GM12878 (cell line): ENCODE measurements at regions not wholly inside any gene's neighbourhood (a gene's known extent, or its start where the extent isn't known, plus 50 kb on each side); places are given as distances from the start of the nearest gene placed in this dataset.

ENCODE experiments used
- ESRRA ChIP-seq: IDR thresholded peaks from 2 replicates; pipeline ENCODE4 v1.6.1; 2012; ENCODE audit warnings: mild to moderate bottlenecking, low read length, improper control_type of control experiment
- GABPA ChIP-seq: IDR thresholded peaks from 2 replicates; pipeline ENCODE4 v1.6.1; 2014; ENCODE audit warnings: antibody characterized with exemption, low read depth, mild to moderate bottlenecking, inconsistent platforms
- MTA2 ChIP-seq: fragments of 450-650 bp; IDR thresholded peaks from 2 replicates; pipeline ENCODE4 v1.6.1; 2016; ENCODE audit warnings: low read depth, mild to moderate bottlenecking, moderate library complexity
- RFX5 ChIP-seq: IDR thresholded peaks from 2 replicates; pipeline ENCODE4 v1.6.1; 2011; ENCODE audit warnings: low read depth, low read length, improper control_type of control experiment
- ZNF274 ChIP-seq: IDR thresholded peaks from one replicate; pipeline ENCODE4 v1.8.0; 2011; ENCODE audit not compliant: insufficient read length, insufficient read depth
- TF ChIP-seq, protein P1 (sequence below): fragments of 450-650 bp; IDR thresholded peaks from 2 replicates; pipeline ENCODE4 v1.6.1; 2017; ENCODE audit warnings: antibody characterized with exemption, mild to moderate bottlenecking, moderate library complexity
- TF ChIP-seq, protein P2 (sequence below), 3 experiments: IDR thresholded peaks in 2 of 3; conservative IDR thresholded peaks in 1 of 3; 2 replicates each; pipeline ENCODE4 v1.5.1; 2011; ENCODE audit warnings: low read depth in 3 of 3, low read length in 3 of 3, mild to moderate bottlenecking in 3 of 3, control low read depth in 2 of 3, moderate library complexity in 2 of 3, inconsistent platforms in 1 of 3, mixed read lengths in 1 of 3; ENCODE audit not compliant: control insufficient read depth in 2 of 3, insufficient read depth in 1 of 3; ENCODE audit errors: extremely low read depth in 1 of 3

DNA sequence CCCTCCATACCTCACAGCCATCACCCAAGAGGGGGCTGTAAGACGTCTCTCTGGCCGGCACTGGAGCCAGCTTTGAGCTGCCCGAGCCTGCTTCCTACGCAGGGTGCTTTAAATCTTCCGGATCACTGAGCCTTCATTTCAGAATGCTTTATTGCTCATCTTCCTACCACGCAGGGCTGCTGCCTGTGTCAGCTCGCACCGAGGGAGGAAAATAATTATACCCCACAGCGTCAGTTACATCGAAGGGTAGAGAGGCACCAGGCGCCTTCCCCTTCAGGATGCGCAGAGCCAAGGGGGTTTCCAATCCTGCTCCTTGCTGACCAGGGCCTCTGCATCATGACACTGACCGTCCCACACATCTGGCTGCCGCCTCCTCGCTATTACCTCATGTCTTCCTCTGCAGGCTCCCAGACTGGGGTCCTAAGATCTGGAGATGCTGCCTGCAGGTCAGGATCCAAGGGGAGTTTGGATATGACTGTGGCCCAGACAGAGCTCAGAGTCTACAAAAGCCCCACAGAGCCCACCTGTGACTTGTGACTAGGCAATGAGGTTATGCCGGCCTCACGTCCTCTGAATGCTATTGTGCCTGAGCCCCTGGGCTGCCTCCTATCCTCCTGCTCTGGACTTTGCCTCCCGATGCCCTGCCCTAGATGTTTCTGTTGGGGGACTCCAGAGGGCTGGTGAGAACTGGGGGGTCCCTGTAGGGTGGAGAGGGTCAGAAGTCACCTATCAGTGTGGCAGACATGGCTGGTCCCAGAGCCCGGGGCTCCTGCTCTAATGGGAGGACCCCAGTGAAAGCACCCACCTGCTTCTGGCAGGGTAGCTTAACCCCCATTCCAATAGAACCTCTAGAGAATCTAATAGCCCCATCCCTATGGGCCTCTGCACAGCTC is 220.3 kb upstream of the RTL1 start:
- TF ChIP-seq GABPA, result no peak
- TF ChIP-seq, protein P1, sequence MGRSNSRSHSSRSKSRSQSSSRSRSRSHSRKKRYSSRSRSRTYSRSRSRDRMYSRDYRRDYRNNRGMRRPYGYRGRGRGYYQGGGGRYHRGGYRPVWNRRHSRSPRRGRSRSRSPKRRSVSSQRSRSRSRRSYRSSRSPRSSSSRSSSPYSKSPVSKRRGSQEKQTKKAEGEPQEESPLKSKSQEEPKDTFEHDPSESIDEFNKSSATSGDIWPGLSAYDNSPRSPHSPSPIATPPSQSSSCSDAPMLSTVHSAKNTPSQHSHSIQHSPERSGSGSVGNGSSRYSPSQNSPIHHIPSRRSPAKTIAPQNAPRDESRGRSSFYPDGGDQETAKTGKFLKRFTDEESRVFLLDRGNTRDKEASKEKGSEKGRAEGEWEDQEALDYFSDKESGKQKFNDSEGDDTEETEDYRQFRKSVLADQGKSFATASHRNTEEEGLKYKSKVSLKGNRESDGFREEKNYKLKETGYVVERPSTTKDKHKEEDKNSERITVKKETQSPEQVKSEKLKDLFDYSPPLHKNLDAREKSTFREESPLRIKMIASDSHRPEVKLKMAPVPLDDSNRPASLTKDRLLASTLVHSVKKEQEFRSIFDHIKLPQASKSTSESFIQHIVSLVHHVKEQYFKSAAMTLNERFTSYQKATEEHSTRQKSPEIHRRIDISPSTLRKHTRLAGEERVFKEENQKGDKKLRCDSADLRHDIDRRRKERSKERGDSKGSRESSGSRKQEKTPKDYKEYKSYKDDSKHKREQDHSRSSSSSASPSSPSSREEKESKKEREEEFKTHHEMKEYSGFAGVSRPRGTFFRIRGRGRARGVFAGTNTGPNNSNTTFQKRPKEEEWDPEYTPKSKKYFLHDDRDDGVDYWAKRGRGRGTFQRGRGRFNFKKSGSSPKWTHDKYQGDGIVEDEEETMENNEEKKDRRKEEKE, result no peak
- TF ChIP-seq MTA2, result no peak
- TF ChIP-seq, protein P2, sequence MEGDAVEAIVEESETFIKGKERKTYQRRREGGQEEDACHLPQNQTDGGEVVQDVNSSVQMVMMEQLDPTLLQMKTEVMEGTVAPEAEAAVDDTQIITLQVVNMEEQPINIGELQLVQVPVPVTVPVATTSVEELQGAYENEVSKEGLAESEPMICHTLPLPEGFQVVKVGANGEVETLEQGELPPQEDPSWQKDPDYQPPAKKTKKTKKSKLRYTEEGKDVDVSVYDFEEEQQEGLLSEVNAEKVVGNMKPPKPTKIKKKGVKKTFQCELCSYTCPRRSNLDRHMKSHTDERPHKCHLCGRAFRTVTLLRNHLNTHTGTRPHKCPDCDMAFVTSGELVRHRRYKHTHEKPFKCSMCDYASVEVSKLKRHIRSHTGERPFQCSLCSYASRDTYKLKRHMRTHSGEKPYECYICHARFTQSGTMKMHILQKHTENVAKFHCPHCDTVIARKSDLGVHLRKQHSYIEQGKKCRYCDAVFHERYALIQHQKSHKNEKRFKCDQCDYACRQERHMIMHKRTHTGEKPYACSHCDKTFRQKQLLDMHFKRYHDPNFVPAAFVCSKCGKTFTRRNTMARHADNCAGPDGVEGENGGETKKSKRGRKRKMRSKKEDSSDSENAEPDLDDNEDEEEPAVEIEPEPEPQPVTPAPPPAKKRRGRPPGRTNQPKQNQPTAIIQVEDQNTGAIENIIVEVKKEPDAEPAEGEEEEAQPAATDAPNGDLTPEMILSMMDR (IDR thresholded peaks at IDR 0.05 in 2 of 3, conservative IDR thresholded peaks at IDR 0.05 in 1 of 3; ENCODE audit: control insufficient read depth in 2 of 3, extremely low read depth in 1 of 3, insufficient read depth in 1 of 3, low read depth in 3 of 3, low read length in 3 of 3), result no peak
- no peak for TF ChIP-seq ESRRA
- no peak for TF ChIP-seq RFX5
- TF ChIP-seq ZNF274, result no peak
